Pancreas (tissue), 10 donors: ENCODE measurements at regions not wholly inside any gene's neighbourhood (a gene's known extent, or its start where the extent isn't known, plus 50 kb on each side); places are given as distances from the start of the nearest gene placed in this dataset.
A peak's percentile ranks its signal among the peaks of the same experiment; 100 is the strongest.

Source experiments
- ATAC-seq, 4 donors: fragments of 200-7000 bp; cut with Tn5 transposase; one replicate each; pipeline versions ENCODE4 v1.8.0 to v1.9.1; 2020; ENCODE audit warnings: mild to moderate bottlenecking in 4 of 4, moderate library complexity in 4 of 4
- DNase-seq, 6 donors: peaks; one replicate each; pipeline ENCODE4 v3.0.0-alpha.2; 2020
- FAIRE-seq: peaks from 2 replicates; lab custom pipeline; 2012; peaks lifted over from hg19 to GRCh38; lab: Jason Lieb, UNC
- H3K27ac ChIP-seq, 4 donors: fragments of 200-600 bp; sonication (generic); 1 replicate in 3 of 4; 2 replicates in 1 of 4; pipeline versions ENCODE4 v1.5.0 to v1.8.0; 2020
- H3K27me3 ChIP-seq, 4 donors: fragments of 200-600 bp; one replicate each; pipeline ENCODE4 v1.8.0; 2021
- H3K36me3 ChIP-seq, 3 donors: fragments of 200-600 bp; sonication (generic) in 1 of 3; one replicate each; pipeline versions ENCODE4 v1.5.0 to v1.8.0; 2020 to 2021
- H3K4me1 ChIP-seq, 3 donors: fragments of 200-600 bp; one replicate each; pipeline ENCODE4 v1.8.0; 2021
- H3K4me3 ChIP-seq, 4 donors: fragments of 200-600 bp; sonication (generic) in 2 of 4; one replicate each; pipeline versions ENCODE4 v1.5.0 to v1.8.0; 2020 to 2021
- H3K9me3 ChIP-seq, 4 donors: fragments of 200-600 bp; one replicate each; pipeline ENCODE4 v1.8.0; 2021
- CTCF ChIP-seq, 4 donors: fragments of 200-600 bp; sonication (generic) in 3 of 4; IDR thresholded peaks; one replicate each; pipeline versions ENCODE4 v1.5.0 to v1.8.0; 2021; ENCODE audit warnings: antibody characterized with exemption in 4 of 4
- WGBS, 2 donors: extraction: QIAGEN DNeasy Blood & Tissue Kit; methylation state at CpG; one replicate each; pipeline ENCODE4 v1.1.7; 2013; 5-methylcytosine and 5-hydroxymethylcytosine counted together
- intact Hi-C, 3 donors: fragments of 100-400 bp; cut with DNase I; formaldehyde crosslinking; loops; one replicate each; pipeline versions ENCODE4 v1.11.1 to v1.14.2; 2022
- donor health status: healthy with polysubstance abuse.
- donor health status: DM: no; HTN: no; CAD: no; lungs with moderate emphysema.
- donor health status: DM: no; HTN: no; CAD: no.
- donor health status: control.
- donor health status: control.
- donor health status: Bipolar disorder and iron deficiency.
- donor health status: DM: yes; HTN: yes; CAD: no.
- donor health status: DM: no; HTN: no; CAD: no.
- donor health status: DM: no; HTN: no; CAD: no.
- donor health status: DM: yes; HTN: yes; CAD: no.

GRCh38 chr5:74380193-74380592 lies 260.3 kb downstream of the ENC1 start:
- intact Hi-C loops = no loop called here
- WGBS, 2 donors = 45 to 50% methylated on average over 5 of the region's 5 CpGs
- ATAC-seq (peak in 2 of 4 donors; percentile 20 to 32), FAIRE-seq (no peak), DNase-seq (no peak)
- H3K27ac ChIP-seq = no peak overlapping the region
- H3K36me3 ChIP-seq = no peaks in the 10 kb centered on the region
- H3K27me3 ChIP-seq = no peaks in the 10 kb centered on the region
- TF ChIP-seq CTCF (IDR thresholded peaks at IDR 0.05) = no peak
- H3K4me3 ChIP-seq = no peak overlapping the region
- no peaks in the 10 kb centered on the region for H3K9me3 ChIP-seq
- no peaks in the 10 kb centered on the region for H3K4me1 ChIP-seq

- ATAC-seq (no peak), DNase-seq (no peak), FAIRE-seq (no peak)
- Histone ChIP-seq H3K9me3 (no peaks in the 10 kb centered on the region), H3K4me3 (no peak overlapping the region), H3K27ac (no peak overlapping the region), H3K27me3 (no peaks in the 10 kb centered on the region), H3K36me3 (no peaks in the 10 kb centered on the region), H3K4me1 (no peaks in the 10 kb centered on the region)
- intact Hi-C loops = no loop called here
- TF ChIP-seq CTCF (IDR thresholded peaks at IDR 0.05) = no peak
- 86 to 91% methylated on average over 1 of the region's 1 CpG for WGBS, 2 donors
These were observed 262.1 kb downstream of the ENC1 start for GRCh38 chr5:74378464-74378863.

- Histone ChIP-seq H3K36me3 (no peaks in the 10 kb centered on the region), H3K9me3 (no peaks in the 10 kb centered on the region), H3K27ac (no peak overlapping the region), H3K4me3 (no peak overlapping the region), H3K27me3 (no peaks in the 10 kb centered on the region), H3K4me1 (no peaks in the 10 kb centered on the region)
- no peak for TF ChIP-seq CTCF (IDR thresholded peaks at IDR 0.05)
- intact Hi-C loops = no loop called here
- no peak for ATAC-seq
- no peak for DNase-seq
- no peak for FAIRE-seq
- WGBS, 2 donors = 69 to 85% methylated on average over 1 of the region's 1 CpG
These were observed 264.3 kb downstream of the ENC1 start for GRCh38 chr5:74376187-74376586.

- 79% methylated on average over 2 of the region's 2 CpGs for WGBS, 2 donors
- no peak for FAIRE-seq
These were observed 265.3 kb downstream of the ENC1 start for GRCh38 chr5:74375271-74375670.

GRCh38 chr5:74374656-74375055 lies 265.9 kb downstream of the ENC1 start:
- H3K27ac ChIP-seq = no peak overlapping the region
- TF ChIP-seq CTCF (IDR thresholded peaks at IDR 0.05) = no peak
- DNase-seq (no peak), ATAC-seq (no peak), FAIRE-seq (no peak)
- 87 to 89% methylated on average over 4 of the region's 4 CpGs for WGBS, 2 donors
- no peaks in the 10 kb centered on the region for H3K27me3 ChIP-seq
- H3K4me1 ChIP-seq = no peaks in the 10 kb centered on the region
- intact Hi-C loops = no loop called here
- H3K4me3 ChIP-seq = no peak overlapping the region
- H3K9me3 ChIP-seq = no peaks in the 10 kb centered on the region
- H3K36me3 ChIP-seq = no peaks in the 10 kb centered on the region

More at GRCh38 chr5:74375271-74375670, 265.3 kb downstream of the ENC1 start:
- Histone ChIP-seq H3K36me3 (no peaks in the 10 kb centered on the region), H3K4me1 (no peaks in the 10 kb centered on the region), H3K4me3 (no peak overlapping the region), H3K27ac (no peak overlapping the region), H3K27me3 (no peaks in the 10 kb centered on the region), H3K9me3 (no peaks in the 10 kb centered on the region)
- DNase-seq (no peak), ATAC-seq (no peak)
- intact Hi-C loops = no loop called here
- TF ChIP-seq CTCF (IDR thresholded peaks at IDR 0.05) = no peak
